ENCODE measurements at regions not wholly inside any gene's neighbourhood (a gene's known extent, or its start where the extent isn't known, plus 50 kb on each side); places are given as distances from the start of the nearest gene placed in this dataset.

DNA sequence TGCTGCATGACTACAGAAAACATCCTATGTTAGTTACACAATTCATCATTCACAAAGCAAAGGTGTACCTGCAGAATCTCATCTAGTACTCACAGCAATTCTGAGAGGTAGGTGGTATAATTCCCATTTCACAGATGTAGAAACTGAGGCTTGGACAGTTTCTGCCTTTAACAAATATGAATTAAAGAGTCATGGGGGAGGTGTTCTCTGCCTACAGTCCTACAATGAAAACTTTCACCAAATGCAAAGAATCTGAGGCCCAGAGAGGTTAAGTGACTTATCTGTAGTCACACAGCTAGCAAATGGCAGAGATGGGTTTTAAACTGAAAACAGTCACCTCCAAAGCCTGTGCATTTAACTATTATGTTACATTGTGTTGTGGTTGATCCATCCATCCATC, 171.6 kb upstream of the WSCD2 start:
- Histone ChIP-seq H3K36me3 (replicated peaks) (no peaks in the 10 kb centered on the region), H3K27ac (no peak overlapping the region), H3K4me3 (ENCODE audit: low read depth, low read length) (no peak overlapping the region), H3K27me3 (replicated peaks) (no peaks in the 10 kb centered on the region)
- DNase-seq = no peak
- TF ChIP-seq, protein P1, sequence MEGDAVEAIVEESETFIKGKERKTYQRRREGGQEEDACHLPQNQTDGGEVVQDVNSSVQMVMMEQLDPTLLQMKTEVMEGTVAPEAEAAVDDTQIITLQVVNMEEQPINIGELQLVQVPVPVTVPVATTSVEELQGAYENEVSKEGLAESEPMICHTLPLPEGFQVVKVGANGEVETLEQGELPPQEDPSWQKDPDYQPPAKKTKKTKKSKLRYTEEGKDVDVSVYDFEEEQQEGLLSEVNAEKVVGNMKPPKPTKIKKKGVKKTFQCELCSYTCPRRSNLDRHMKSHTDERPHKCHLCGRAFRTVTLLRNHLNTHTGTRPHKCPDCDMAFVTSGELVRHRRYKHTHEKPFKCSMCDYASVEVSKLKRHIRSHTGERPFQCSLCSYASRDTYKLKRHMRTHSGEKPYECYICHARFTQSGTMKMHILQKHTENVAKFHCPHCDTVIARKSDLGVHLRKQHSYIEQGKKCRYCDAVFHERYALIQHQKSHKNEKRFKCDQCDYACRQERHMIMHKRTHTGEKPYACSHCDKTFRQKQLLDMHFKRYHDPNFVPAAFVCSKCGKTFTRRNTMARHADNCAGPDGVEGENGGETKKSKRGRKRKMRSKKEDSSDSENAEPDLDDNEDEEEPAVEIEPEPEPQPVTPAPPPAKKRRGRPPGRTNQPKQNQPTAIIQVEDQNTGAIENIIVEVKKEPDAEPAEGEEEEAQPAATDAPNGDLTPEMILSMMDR (IDR thresholded peaks at IDR 0.05; ENCODE audit: low read depth, low read length, missing control alignments) = no peak
- in situ Hi-C loops (cut with HindIII; ENCODE audit: low pct_ligation_motif_present, low sequenced_read_pairs) = no loop called here

DNA sequence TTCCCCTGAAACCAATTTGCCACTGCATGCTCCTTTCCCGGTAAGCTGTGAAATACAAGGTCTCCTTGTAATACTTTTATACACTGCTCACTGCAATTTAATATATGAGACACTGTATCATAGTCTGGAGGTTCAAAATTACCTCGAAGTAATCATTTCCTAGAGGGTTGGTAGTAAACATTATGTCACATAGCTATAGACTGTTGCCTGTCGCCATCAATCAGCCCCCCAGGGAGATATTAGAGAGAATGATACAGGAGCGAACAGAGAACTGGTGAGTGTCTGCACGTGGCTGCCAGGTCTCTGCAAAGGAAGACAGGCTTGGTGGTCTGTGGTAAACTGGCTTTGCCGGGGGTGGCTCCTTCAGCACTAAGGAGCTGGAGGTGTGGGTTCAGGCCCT, 165.5 kb upstream of the WSCD2 start:
- Histone ChIP-seq H3K4me3 (ENCODE audit: low read depth, low read length) (no peak overlapping the region), H3K27me3 (replicated peaks) (no peaks in the 10 kb centered on the region), H3K36me3 (replicated peaks) (no peaks in the 10 kb centered on the region), H3K27ac (no peak overlapping the region)
- in situ Hi-C loops (cut with HindIII; ENCODE audit: low pct_ligation_motif_present, low sequenced_read_pairs) = no loop called here
- TF ChIP-seq, protein P1 (IDR thresholded peaks at IDR 0.05; ENCODE audit: low read depth, low read length, missing control alignments) = no peak
- no peak for DNase-seq

DNA sequence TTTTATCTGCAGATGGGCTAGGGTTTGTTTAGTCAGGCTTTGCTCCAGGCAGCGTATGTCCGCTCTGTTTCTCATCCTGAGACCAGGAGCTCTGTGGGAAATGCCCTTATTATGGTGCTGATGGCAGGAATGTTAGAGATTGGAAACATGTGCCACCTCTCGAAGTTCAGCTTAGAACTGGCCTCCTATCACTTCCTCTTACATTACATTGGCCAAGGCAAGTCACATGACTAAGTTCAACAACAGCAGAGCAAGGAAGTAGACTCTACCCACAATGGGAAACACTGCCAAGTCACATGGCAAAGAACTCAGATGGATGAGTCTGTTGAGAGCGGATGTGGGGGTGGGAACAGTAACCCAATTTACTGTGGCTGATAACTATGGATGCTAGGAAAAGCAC, 161.9 kb upstream of the WSCD2 start:
- Histone ChIP-seq H3K36me3 (replicated peaks) (no peaks in the 10 kb centered on the region), H3K27ac (no peak overlapping the region), H3K4me3 (ENCODE audit: low read depth, low read length) (no peak overlapping the region), H3K27me3 (replicated peaks) (no peaks in the 10 kb centered on the region)
- in situ Hi-C loops (cut with HindIII; ENCODE audit: low pct_ligation_motif_present, low sequenced_read_pairs) = no loop called here
- DNase-seq = no peak
- TF ChIP-seq, protein P1 (IDR thresholded peaks at IDR 0.05; ENCODE audit: low read depth, low read length, missing control alignments) = no peak

DNA sequence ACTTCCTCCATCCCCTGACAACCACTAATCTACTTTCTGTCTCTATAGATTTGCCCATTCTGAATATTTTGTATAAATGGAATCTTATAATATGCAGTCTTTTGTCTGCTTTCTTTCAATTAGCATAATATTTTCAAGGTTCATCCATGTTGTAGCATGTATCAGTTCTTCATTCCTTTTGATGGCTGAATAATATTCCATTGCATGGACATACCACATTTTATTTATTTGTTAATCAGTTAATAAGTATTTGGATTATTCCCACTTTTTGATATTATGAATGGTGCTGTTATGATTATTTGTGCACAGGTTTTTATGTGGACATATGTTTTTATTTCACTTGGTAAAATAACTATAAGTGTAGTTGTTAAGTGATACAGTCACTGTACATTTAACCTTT, 155.1 kb upstream of the WSCD2 start:
- no peak overlapping the region for H3K27ac ChIP-seq
- no peaks in the 10 kb centered on the region for H3K27me3 ChIP-seq (replicated peaks)
- no peak overlapping the region for H3K4me3 ChIP-seq (ENCODE audit: low read depth, low read length)
- in situ Hi-C loops (cut with HindIII; ENCODE audit: low pct_ligation_motif_present, low sequenced_read_pairs) = no loop called here
- no peaks in the 10 kb centered on the region for H3K36me3 ChIP-seq (replicated peaks)
- TF ChIP-seq, protein P1 (IDR thresholded peaks at IDR 0.05; ENCODE audit: low read depth, low read length, missing control alignments) = no peak
- DNase-seq = no peak

DNA sequence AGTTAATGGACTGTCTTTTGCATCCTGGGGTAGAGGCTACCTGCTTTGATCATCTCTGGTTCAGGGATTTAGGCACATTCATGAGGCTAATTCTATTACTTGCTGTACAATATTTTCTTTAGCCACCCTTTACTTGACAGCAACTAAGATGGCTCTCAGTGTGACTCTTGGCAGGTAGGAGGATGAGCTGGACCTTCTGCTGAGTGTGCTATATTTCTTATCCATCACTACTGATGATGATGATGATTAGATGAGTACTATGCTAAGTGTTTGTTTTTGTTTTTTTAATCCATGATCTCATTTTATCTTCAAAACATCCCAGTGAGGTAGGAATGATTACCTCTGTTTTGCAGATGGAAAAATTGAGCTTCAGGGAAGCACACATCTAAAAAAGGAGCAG, 152.8 kb upstream of the WSCD2 start:
- in situ Hi-C loops (cut with HindIII; ENCODE audit: low pct_ligation_motif_present, low sequenced_read_pairs) = no loop called here
- TF ChIP-seq, protein P1 (IDR thresholded peaks at IDR 0.05; ENCODE audit: low read depth, low read length, missing control alignments) = no peak
- DNase-seq = no peak
- Histone ChIP-seq H3K27ac (no peak overlapping the region), H3K27me3 (replicated peaks) (no peaks in the 10 kb centered on the region), H3K36me3 (replicated peaks) (no peaks in the 10 kb centered on the region), H3K4me3 (ENCODE audit: low read depth, low read length) (no peak overlapping the region)

DNA sequence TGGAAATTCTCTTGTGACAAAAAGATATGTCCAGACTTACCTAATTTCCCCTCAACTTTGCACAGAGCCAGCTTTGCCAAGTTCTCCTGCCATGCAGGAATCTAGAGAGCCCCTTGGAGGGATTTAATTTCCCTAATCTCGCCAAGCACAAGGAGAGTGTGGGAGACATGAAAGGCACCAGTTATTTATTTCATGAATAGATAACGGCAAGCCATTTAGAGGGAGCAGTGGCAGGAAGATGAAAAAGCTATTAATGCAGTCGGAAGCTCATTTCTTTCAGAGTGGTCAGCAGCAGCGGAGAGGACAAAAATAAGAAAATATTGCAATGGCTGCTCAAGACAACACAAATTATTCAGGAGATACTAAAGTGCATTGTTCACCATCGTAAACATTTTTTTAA, 150.9 kb upstream of the WSCD2 start:
- no peak for DNase-seq
- in situ Hi-C loops (cut with HindIII; ENCODE audit: low pct_ligation_motif_present, low sequenced_read_pairs) = no loop called here
- no peaks in the 10 kb centered on the region for H3K36me3 ChIP-seq (replicated peaks)
- no peaks in the 10 kb centered on the region for H3K27me3 ChIP-seq (replicated peaks)
- TF ChIP-seq, protein P1 (IDR thresholded peaks at IDR 0.05; ENCODE audit: low read depth, low read length, missing control alignments) = no peak
- H3K4me3 ChIP-seq (ENCODE audit: low read depth, low read length) = no peak overlapping the region
- H3K27ac ChIP-seq = no peak overlapping the region

All from brain microvascular endothelial cell (primary cell).